Right lobe of liver (tissue), 6 donors: ENCODE measurements at regions not wholly inside any gene's neighbourhood (a gene's known extent, or its start where the extent isn't known, plus 50 kb on each side); places are given as distances from the start of the nearest gene placed in this dataset.
A peak's percentile ranks its signal among the peaks of the same experiment; 100 is the strongest.

ENCODE experiments used
- ATAC-seq, 4 donors: fragments of 200-7000 bp; cut with Tn5 transposase; one replicate each; pipeline ENCODE4 v1.9.1; 2020; ENCODE audit warnings: mild to moderate bottlenecking in 4 of 4, moderate library complexity in 4 of 4
- DNase-seq, 3 donors: peaks; one replicate each; pipeline ENCODE4 v3.0.0-alpha.2; 2020
- H3K27ac ChIP-seq, 3 donors: fragments of 200-600 bp; one replicate each; pipeline ENCODE4 v1.8.0; 2022
- H3K27me3 ChIP-seq, 2 donors: fragments of 200-600 bp; one replicate each; pipeline ENCODE4 v1.8.0; 2022
- H3K36me3 ChIP-seq, 4 donors: fragments of 200-600 bp; sonication (generic) in 1 of 4; one replicate each; pipeline versions ENCODE4 v1.5.1 to v1.8.0; 2017 to 2022; ENCODE audit warnings: control low read depth in 1 of 4
- H3K4me1 ChIP-seq, 4 donors: fragments of 200-600 bp; sonication (generic) in 1 of 4; one replicate each; pipeline versions ENCODE4 v1.5.1 to v1.8.0; 2017 to 2022; ENCODE audit warnings: control low read depth in 1 of 4
- H3K4me3 ChIP-seq, 3 donors: fragments of 200-600 bp; one replicate each; pipeline ENCODE4 v1.8.0; 2022
- H3K9me3 ChIP-seq, 4 donors: fragments of 200-600 bp; sonication (generic) in 1 of 4; one replicate each; pipeline versions ENCODE4 v1.5.1 to v1.8.0; 2017 to 2022; ENCODE audit warnings: control low read depth in 1 of 4
- POLR2A ChIP-seq: fragments of 450-650 bp; IDR thresholded peaks from one replicate; pipeline ENCODE4 v1.6.1; 2017; ENCODE audit warnings: antibody characterized with exemption, mild to moderate bottlenecking
- WGBS: methylation state at CpG from one replicate; pipeline ENCODE4 v1.1.6; 2018; ENCODE audit warnings: low coverage, low lambda C conversion rate; ENCODE audit not compliant: insufficient coverage; ENCODE audit errors: missing lambda C conversion rate; 5-methylcytosine and 5-hydroxymethylcytosine counted together
- intact Hi-C, 2 donors: fragments of 100-400 bp; cut with DNase I; formaldehyde crosslinking; loops; one replicate each; pipeline versions ENCODE4 v1.11.2 to v1.14.1; 2022
- TF ChIP-seq, protein P1 (sequence below), 4 donors: fragments of 200-600 bp in 3 of 4; fragments of 450-650 bp in 1 of 4; IDR thresholded peaks; one replicate each; pipeline versions ENCODE4 v1.5.1 to v1.8.0; 2016 to 2022; ENCODE audit warnings: antibody characterized with exemption in 4 of 4, mild to moderate bottlenecking in 2 of 4
- donor health status: DM: no; HTN: yes; CAD: no.
- donor health status: DM: no; HTN: no; CAD: no.
- donor health status: DM: no; HTN: no; CAD: no.
- donor health status: DM: no; HTN: yes; CAD: no.
- donor health status: DM: no; HTN: yes; CAD: no.

GRCh38 chr5:143573568-143574170, 170.2 kb upstream of the NR3C1 start:
- no peak overlapping the region for H3K27ac ChIP-seq
- intact Hi-C loops: no loop called here
- no peaks in the 10 kb centered on the region for H3K9me3 ChIP-seq
- peaks cover 0 to 20% (median 0%) of the 10 kb centered on the region in 4 donors for H3K4me1 ChIP-seq
- peak; percentile 32 to 53 (median 46) for ATAC-seq
- WGBS: 85% methylated on average over 3 of the region's 3 CpGs
- no peaks in the 10 kb centered on the region for H3K27me3 ChIP-seq
- TF ChIP-seq POLR2A: no peak
- TF ChIP-seq, protein P1, sequence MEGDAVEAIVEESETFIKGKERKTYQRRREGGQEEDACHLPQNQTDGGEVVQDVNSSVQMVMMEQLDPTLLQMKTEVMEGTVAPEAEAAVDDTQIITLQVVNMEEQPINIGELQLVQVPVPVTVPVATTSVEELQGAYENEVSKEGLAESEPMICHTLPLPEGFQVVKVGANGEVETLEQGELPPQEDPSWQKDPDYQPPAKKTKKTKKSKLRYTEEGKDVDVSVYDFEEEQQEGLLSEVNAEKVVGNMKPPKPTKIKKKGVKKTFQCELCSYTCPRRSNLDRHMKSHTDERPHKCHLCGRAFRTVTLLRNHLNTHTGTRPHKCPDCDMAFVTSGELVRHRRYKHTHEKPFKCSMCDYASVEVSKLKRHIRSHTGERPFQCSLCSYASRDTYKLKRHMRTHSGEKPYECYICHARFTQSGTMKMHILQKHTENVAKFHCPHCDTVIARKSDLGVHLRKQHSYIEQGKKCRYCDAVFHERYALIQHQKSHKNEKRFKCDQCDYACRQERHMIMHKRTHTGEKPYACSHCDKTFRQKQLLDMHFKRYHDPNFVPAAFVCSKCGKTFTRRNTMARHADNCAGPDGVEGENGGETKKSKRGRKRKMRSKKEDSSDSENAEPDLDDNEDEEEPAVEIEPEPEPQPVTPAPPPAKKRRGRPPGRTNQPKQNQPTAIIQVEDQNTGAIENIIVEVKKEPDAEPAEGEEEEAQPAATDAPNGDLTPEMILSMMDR (IDR thresholded peaks at IDR 0.05): no peak
- H3K4me3 ChIP-seq: no peak overlapping the region
- no peak for DNase-seq
- no peaks in the 10 kb centered on the region for H3K36me3 ChIP-seq

- no peak for TF ChIP-seq POLR2A
- TF ChIP-seq, protein P1 (IDR thresholded peaks at IDR 0.05): no peak
- DNase-seq (no peak), ATAC-seq (no peak)
- no peaks in the 10 kb centered on the region for H3K9me3 ChIP-seq
- H3K4me1 ChIP-seq: peaks cover 0 to 23% (median 0%) of the 10 kb centered on the region in 4 donors
- H3K27me3 ChIP-seq: no peaks in the 10 kb centered on the region
- 94% methylated on average over 3 of the region's 5 CpGs for WGBS
- H3K36me3 ChIP-seq: no peaks in the 10 kb centered on the region
- intact Hi-C loops: no loop called here
- no peak overlapping the region for H3K4me3 ChIP-seq
- H3K27ac ChIP-seq: no peak overlapping the region
These were observed 169.2 kb upstream of the NR3C1 start for GRCh38 chr5:143572671-143573070.

DNA sequence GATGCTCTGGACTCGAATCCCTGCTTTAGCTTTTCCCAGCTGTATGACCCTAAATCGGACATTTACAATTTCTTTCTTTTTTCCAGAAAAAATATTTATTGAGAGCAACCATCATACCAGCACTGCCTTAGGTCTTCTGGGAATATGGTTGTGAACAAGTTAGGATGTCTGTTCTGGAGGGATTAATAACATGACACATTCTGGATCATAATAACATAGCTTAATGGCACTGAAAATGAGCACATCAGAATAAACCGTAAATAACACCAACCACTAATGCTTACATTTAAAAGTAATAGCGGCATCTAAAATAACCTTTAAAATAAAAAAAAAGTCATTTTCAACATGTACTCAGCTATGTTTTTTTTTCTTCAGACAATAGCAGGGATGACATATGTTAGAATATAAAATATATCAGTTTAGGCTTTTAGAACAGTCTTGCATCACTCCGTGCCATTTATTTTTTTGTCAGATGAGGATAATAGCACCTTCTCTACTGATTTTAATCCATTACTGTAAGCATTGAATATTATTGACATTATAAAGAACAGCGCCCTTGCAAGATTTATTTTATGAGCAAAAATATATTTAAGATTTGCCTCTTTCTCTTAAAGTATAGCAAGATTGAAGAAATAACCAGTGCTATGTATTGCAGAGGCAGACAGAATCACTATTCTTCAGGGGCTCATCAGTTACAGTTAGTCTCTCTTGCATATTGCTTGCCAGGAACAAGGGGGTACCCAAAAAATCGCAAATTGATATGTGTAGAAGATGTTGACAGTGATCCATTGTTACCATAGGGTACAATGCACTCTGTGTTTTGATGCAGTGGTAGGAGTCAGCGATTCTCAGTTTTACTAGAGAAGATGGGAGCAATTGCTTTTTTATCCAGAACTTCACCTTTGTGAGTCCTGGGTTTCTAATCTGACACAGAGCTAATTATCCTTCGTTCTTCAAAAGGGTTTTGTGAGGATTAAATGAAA, 168.4 kb upstream of the NR3C1 start:
- TF ChIP-seq, protein P1 (IDR thresholded peaks at IDR 0.05): no peak
- Histone ChIP-seq H3K4me1 (peaks cover 0 to 23% (median 0%) of the 10 kb centered on the region in 4 donors), H3K27me3 (no peaks in the 10 kb centered on the region), H3K27ac (no peak overlapping the region), H3K9me3 (no peaks in the 10 kb centered on the region), H3K36me3 (no peaks in the 10 kb centered on the region), H3K4me3 (no peak overlapping the region)
- 94% methylated on average over 9 of the region's 9 CpGs for WGBS
- ATAC-seq (no peak), DNase-seq (no peak)
- intact Hi-C loops: no loop called here

DNA sequence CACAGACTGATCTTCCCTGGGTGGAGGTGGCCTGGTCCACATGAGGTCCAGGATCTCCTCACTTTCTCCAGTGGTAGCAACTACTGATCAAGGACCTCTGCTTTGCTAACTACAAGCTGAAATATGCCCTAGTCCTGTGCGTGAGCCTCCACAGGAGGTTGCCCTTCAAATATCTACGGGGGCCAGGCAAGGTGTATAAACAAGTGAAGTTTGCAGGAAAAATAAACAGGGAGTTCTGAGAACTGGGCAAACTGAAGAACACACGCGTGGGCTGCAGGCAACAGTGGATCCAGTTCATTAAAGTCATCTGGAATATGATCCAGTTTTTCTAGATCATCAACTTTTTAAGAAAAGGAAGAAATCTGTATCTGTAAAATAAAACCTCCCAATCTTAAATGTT, 167.5 kb upstream of the NR3C1 start:
- Histone ChIP-seq H3K27me3 (no peaks in the 10 kb centered on the region), H3K4me1 (peaks cover 0 to 23% (median 0%) of the 10 kb centered on the region in 4 donors), H3K27ac (no peak overlapping the region), H3K4me3 (no peak overlapping the region), H3K9me3 (no peaks in the 10 kb centered on the region), H3K36me3 (no peaks in the 10 kb centered on the region)
- DNase-seq (no peak), ATAC-seq (peak in 2 of 4 donors; percentile 6 to 30)
- no peak for TF ChIP-seq POLR2A
- TF ChIP-seq, protein P1 (IDR thresholded peaks at IDR 0.05): no peak
- 68% methylated on average over 4 of the region's 4 CpGs for WGBS
- intact Hi-C loops: no loop called here
